Astrocyte of the spinal cord (primary cell): ENCODE measurements at regions not wholly inside any gene's neighbourhood (a gene's known extent, or its start where the extent isn't known, plus 50 kb on each side); places are given as distances from the start of the nearest gene placed in this dataset.

Source experiments
- DNase-seq: peaks from one replicate; pipeline ENCODE4 v3.0.0; 2011; ENCODE audit warnings: low read depth, low spot score
- H3K4me3 ChIP-seq: 2 replicates; pipeline ENCODE4 v1.5.1; 2011; ENCODE audit warnings: low read depth, mild to moderate bottlenecking, low read length, moderate library complexity
- CTCF ChIP-seq: IDR thresholded peaks from 2 replicates; pipeline ENCODE4 v1.5.1; 2012; ENCODE audit warnings: low read depth, mild to moderate bottlenecking, low read length, inconsistent platforms
- in situ Hi-C: cut with HindIII; loops from 2 replicates; pipeline ENCODE4 v1.10.0; 2017; ENCODE audit warnings: low sequenced_read_pairs

GRCh38 chr20:55730321-55730720 lies 275.0 kb downstream of the CBLN4 start:
- in situ Hi-C loops, result no loop called here
- no peak for TF ChIP-seq CTCF
- DNase-seq, result no peak

GRCh38 chr20:55714736-55715135 lies 290.6 kb downstream of the CBLN4 start:
- in situ Hi-C loops, result no loop called here
- TF ChIP-seq CTCF, result no peak
- H3K4me3 ChIP-seq, result no peak overlapping the region
- DNase-seq, result no peak

More at GRCh38 chr20:55730321-55730720, 275.0 kb downstream of the CBLN4 start:
- H3K4me3 ChIP-seq, result no peak overlapping the region

- in situ Hi-C loops, result no loop called here
- TF ChIP-seq CTCF, result no peak
- H3K4me3 ChIP-seq, result no peak overlapping the region
- DNase-seq, result no peak
Measured at GRCh38 chr20:55714082-55714481, 291.2 kb downstream of the CBLN4 start.

GRCh38 chr20:55704458-55704857 lies 300.9 kb downstream of the CBLN4 start:
- in situ Hi-C loops, result no loop called here
- DNase-seq, result no peak
- no peak overlapping the region for H3K4me3 ChIP-seq
- no peak for TF ChIP-seq CTCF

GRCh38 chr20:55701467-55701866 lies 303.9 kb downstream of the CBLN4 start:
- DNase-seq, result no peak
- in situ Hi-C loops, result no loop called here
- H3K4me3 ChIP-seq, result no peak overlapping the region
- no peak for TF ChIP-seq CTCF

- no peak for TF ChIP-seq CTCF
- H3K4me3 ChIP-seq, result no peak overlapping the region
- DNase-seq, result no peak
- in situ Hi-C loops, result no loop called here
Measured at GRCh38 chr20:55696520-55696919, 308.8 kb downstream of the CBLN4 start.

GRCh38 chr20:55693641-55694040 lies 311.7 kb downstream of the CBLN4 start:
- DNase-seq, result no peak
- no peak overlapping the region for H3K4me3 ChIP-seq

More at GRCh38 chr20:55693641-55694040, 311.7 kb downstream of the CBLN4 start:
- in situ Hi-C loops, result no loop called here
- no peak for TF ChIP-seq CTCF
